NCI-H2227 treated with DMSO at 0.1 percent for 48 hours (cell line): ENCODE measurements at regions not wholly inside any gene's neighbourhood (a gene's known extent, or its start where the extent isn't known, plus 50 kb on each side); places are given as distances from the start of the nearest gene placed in this dataset.

ENCODE experiments used
- DNase-seq: peaks from one replicate; lab custom pipeline; 2025; lab: John Stamatoyannopoulos, UW

DNA sequence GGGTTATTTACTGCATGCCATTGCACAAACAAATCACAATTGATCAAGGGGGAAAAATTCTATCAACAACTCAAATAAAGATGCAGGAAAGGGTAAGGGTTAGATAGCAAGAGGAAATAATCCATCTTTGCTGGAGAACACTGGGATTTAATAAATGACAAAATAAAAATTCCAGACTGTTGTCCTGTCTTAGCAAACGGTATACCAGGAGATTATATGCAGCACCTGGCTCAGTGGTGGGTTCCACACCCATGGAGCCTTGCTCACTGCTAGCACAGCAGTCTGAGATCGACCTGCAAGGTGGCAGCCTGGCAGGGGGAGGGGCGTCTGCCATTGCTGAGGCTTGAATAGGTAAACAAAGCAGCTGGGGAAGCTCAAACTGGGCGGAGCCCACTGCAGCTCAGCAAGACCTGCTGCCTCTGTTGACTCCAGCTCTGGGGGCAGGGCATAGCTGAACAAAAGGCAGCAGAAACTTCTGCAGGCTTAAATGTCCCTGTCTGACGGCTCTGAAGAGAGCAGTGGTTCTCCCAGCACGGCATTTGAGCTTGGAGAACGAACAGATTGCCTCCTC is 296.5 kb upstream of the THSD7B start:
- DNase-seq: no peak

DNA sequence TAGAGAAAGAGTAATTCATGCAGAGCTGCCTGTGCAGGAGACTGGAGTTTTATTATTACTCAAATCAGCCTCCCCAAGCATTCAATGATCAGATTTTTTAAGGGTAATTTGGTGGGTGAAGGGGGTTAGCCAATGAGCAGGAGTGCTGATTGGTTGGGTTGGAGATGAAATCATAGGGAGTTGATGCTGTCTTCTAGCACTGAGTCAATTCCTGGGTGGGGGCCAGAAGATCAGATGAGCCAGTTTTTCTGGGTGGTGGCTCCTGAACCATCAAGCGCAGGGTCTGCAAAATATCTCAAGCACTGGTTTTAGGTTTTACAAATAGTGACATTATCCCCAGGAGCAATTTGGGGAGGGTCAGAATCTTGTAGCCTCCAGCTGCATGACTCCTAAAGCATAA is 312.8 kb upstream of the THSD7B start:
- DNase-seq: no peak

DNA sequence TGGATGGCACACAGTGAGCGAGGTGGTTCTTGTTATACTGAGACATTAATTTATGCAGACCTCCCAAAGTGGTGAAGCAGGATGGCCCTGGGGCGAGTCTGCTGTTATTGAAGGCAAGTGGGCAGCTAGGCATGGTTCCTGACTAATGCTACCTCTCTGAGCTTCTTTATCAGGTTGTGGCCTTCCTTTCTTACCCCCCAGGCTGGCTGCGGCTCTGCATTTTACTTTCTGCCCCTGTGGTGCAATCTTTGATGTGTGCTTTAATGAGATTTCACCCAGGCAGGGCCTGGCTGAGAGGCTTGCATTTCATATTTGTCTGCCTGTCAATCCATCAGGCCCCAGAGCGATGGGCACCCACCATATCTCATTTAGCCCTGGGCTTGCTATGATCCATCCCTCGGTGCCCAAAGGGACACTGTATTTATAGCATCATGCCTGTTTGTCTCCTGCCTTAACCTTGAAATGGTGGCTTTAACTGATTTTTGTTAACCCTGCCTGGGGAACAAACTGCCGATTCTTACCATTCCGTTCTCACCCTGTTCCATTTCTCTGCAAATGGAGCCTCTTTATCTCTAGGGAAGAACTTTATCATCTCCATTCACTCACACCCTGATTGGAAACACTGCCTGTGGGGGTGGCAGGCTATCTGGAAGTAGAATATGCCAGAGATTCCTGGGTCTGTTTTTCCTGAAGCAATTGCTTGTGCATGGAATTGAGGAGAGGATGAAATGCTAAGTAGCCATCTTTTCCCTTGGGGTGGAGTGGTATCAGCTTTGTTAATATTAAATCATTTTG is 316.2 kb upstream of the THSD7B start:
- DNase-seq: no peak

DNA sequence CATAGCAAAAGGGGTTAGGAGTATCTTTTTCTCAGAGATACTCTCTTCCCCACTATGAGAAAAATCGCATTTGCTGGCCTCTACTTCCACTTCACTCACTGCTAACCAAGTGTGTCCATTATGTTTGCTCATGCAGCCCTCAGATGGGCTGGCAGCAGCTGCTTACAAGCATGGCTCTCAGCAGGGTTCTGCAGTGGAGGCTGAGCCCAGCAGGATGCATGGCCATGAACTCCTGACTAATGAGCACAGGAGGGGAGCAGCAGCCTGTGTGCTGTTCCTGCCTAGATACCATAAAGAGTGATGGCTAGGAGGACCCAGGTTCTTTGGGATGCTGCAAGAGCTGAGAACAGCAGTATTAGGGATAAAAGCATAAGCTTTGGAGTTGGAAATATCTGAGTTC is 316.9 kb upstream of the THSD7B start:
- DNase-seq: peak; percentile 34

DNA sequence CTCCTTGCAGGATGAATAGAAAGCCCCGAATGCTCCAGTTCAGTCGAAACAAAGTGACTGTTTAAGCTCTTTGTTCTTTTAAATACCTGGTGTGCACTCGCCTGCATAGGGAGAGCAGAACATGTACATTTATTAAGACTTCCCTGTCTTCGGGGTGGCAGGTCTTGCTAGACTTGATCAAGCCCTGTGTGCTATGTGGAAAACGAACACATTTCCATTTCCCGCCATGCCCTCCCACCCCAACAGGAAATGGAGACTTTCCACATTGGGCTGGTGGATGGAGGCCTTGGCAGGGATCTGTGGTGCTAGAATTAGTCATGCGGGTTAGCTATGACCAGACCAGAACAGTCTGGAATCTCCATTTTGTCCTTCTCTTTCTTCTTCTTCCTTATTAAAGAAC is 321.0 kb upstream of the THSD7B start:
- DNase-seq: peak; percentile 72

DNA sequence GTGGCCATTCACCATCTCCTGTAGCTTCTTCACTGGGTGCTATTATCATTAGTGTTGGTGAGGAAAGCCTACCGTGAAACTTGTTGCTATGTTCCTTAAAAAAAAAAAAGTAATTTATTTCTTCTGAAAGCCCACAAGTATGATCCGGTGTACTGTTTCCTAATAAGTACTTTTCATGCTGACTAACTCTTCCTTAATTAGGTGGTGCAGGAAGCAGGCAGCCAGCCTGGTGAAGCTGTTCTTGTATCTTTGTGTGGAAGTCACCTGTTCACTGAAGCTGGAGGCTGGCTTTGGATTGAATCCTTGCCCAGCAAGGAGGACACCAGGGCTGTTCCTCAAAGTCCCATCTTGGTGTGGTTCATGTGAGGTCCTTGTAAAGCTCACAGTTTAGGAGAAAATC is 321.7 kb upstream of the THSD7B start:
- DNase-seq: no peak

DNA sequence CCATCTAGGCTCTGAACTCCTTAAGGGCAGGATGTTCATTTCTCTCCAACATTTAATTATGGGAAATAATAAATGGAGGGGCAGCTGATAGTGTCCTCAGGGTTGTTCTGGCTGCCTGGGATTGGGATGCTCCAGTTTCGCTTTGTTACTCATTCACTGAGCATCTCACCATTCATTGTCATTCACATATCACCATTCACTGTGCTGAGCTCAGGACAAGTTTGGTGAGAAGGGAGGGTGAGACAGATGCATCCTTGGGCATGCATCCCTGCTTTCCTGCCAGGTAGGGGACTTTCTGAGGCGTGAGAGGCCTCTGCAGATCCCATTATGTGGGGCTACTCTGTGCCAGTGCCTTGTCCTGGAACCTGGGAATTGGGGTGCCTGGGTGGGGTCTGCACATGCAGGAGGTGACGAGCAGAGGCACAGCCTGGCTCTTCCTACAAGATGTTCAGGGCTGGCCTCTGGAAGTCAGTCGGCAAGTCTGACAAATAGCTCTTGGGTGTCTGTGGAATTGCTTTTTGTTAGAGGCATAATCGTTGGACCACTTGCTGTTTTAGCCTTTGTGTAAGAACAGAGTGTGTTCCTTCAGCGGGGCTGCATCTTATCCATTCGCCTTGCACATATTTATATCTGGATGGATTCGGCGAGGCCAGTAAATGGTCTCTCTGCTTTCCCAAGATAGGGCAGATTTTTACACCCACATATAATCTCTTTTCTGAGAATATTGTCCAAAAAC is 323.2 kb upstream of the THSD7B start:
- peak; percentile 18 for DNase-seq

DNA sequence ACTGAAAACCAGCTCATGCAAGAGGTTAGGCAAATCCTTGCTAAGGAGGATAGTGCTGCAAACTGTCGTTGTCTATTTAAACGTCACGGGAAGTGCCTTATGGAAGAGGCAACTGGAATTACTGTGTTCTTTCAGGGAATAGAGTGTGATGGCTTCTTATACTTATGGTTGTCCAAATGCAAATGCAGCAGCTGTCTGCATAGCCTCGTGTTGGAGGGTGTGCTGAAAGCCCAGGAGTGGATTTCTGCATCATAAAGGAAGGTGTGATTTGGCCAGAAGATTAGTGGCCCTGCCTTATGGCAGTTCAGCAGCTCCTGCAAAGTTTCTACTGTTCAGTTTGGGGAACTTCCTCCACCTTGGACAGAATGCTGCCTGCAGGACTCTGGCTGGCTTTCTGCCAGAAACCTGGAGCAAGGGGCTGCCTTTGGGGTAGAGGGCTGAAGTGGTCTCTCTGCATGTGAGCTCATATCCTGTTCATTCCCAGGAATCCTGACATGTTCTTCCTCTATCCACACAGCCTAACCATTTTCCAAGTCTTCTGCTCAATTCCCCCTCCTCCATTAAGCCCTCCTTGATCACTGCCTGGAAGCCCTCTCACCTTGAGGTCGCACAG is 321.2 kb upstream of the CXCR4 start:
- DNase-seq: no peak

DNA sequence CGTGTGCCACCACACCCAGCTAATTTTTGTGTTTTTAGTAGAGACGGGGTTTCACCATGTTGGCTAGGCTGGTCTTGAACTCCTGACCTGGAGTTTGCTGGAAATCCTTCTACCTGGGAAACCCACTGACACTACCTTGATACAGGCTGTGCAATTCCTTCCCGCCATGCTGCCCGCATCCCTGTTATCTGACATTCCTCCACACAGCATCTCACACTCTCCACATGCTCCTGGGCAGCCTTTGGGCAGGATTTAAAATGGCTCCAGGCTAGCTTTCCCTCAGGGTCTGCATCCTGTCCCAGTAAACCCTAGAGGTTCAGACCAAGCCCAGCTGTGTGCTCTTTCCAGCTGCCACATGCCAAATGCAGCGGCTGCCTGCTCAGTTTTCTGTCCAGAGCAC is 319.5 kb upstream of the CXCR4 start:
- DNase-seq: no peak

DNA sequence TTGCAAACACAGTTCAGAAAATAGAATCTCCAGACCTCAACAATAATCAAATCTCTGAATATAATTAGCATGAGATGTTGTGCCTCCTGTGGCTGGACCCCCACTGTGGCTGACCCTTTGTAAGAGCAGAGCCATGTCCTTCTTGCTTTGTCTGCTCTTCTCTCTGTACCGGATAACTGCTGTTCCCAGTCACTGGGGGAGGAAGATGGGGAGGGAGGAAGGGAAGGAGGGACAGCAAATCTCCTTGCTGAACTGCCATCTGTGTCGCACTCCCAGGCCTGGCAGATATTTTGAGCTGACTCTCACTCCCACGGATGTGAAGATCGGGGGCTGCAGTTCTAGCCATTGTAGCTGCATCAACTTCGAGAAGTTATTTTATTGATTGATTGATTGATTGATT is 319.0 kb upstream of the CXCR4 start:
- DNase-seq: no peak

DNA sequence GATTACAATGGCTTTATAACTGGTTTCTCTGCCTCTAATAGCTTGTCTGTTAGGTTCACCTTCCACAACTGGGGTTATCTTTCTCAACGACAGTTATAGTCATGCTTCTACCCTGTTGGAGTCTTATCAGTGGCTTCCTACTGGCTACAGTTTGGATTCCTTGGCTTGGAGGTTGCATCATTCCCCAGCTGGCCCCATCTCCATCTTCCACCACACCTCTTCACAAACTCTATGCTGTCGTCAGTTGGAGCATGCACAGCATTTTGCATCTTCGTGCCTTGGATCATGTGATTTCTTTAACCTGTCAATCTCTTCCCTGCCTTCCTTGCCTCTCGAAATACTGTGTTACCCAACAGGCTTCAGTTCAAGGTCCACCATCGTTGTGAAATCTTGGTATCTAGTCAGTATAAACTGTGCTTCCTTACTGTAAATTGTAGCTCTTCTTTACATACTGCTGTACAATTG is 316.3 kb upstream of the CXCR4 start:
- no peak for DNase-seq

DNA sequence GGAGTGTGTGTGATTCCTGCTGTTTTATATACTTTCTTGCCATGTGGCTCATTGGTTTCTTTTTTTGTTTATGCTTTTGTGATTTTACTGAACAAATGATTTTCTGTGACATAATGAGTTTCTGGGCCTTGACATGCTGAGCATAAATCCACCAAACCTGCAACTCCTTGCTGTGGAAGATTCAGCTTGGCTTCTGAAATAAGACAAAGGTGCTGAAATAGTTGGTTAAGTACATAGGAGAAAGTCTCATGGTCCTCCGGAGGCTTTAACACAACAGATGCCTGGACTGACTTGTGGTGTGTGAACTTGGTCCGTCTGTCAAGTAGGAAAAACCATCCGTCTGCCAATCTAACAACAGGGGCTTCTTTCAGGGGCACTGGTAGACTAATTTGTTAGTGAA is 315.3 kb upstream of the CXCR4 start:
- DNase-seq: no peak

DNA sequence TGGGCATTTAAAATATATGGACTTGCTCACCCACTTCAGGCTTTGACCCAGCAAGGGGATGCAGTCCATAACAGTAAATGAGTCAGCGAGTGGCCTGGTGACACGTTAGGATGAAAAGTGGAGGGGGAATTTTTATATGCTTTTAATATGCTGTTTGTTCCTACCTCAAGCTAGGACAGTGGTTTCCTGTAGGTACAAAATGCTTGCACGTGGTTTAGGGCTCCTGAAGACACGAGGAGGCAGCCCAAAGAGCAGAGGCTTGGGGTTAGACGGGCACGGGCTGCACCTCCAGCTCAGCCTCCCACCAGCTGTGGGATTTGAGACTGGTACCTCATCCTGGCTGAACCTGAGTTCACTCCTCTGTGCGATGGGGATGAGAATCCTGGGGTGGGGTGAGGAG is 306.2 kb upstream of the CXCR4 start:
- no peak for DNase-seq

DNA sequence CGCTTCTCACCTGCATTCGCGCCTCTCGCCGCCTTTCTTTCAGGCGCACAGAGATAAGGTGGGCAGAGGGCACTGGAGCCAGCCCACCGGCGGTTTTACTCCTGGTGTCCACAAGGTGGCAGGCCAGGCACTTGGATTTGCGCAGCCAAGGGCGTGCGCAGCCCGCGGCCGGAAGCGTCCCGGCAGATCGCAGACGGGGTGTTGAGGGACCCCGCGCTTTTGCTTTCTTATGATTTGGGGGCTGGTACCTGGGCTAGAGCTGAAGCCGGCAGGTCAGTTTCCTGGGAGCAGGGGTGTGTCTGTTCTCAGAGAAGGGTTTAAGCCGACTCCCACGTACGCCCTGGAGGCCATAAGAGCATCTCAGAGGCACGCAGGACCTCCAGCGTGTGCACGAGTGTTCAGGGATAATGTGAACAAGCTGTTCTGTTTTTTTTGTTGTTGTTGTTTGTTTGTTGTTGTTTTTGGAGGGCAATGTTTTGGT is 305.6 kb upstream of the CXCR4 start:
- peak; percentile 95 for DNase-seq

DNA sequence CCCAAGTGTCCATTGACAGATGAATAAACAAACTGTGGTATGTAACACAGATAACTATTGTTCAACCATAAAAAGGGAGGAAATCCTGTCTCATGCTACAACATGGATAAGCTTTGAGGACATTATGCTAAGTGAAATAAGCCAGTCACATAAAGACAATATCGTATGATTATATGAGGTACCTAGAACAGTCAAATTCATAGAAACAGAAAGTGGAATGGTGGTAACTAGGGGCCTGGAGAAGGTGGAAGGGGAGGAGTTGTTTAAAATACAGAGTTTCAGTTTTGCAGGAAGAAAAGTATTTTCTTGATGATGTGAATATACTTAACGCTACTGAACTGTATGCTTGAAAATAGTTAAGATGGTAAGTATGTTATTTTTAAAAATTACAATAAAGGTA is 304.6 kb upstream of the CXCR4 start:
- DNase-seq: no peak

DNA sequence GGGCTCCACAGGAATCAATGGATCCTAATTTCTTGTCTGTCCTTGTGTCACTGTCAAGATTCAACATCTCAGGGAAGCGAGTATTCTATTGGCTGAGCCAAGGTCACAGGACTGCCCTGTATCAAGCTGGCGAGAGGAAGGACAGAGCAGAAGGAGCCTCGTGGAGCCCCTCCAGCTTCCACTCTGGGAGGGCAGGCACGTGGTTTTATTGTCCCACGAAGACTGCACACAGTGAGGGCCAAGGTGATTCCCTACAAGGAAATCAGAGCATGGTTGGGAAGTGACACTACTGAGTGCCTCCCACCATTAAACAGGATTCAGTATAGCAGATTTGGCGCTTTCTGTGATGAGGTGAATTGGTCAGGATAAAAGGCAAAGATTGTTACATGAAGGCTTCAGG is 302.4 kb upstream of the CXCR4 start:
- DNase-seq: no peak

DNA sequence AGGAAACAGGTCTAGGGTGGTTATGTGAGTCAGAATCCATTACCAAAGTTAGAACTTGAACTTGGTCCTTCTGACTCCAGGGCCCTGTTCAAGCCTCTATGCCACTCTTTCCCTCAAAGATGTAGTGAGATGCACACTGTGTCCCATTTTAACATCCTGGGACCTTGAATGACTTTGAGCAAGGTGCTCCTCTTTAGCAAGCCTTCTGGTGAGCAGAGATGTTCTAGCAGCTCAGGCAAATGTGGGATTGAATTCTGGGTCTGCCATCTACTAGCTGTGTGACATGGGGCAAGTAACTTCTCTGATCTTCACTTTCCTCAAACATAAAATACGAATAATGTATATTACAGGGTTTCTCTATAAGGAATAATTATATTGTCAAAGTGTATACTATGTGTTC is 294.0 kb upstream of the CXCR4 start:
- no peak for DNase-seq

DNA sequence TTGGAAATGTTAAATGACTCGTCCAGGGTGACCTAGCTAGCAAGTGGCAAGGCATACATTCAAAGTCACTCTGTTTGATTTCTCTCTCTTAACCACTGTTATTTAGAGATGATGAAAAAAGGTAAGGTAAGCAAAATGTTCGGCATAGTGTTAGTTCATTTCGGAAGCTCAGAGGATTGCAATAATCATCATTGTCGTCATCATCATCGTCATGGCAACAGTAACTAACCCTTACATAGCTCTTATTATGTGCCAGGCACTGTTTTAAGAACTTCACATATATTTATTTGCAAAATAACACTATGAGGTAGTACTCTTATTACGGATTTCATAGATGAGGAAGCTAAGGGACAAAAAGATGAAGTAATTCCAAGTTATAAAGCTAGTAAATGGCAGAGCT is 292.7 kb upstream of the CXCR4 start:
- DNase-seq: no peak

DNA sequence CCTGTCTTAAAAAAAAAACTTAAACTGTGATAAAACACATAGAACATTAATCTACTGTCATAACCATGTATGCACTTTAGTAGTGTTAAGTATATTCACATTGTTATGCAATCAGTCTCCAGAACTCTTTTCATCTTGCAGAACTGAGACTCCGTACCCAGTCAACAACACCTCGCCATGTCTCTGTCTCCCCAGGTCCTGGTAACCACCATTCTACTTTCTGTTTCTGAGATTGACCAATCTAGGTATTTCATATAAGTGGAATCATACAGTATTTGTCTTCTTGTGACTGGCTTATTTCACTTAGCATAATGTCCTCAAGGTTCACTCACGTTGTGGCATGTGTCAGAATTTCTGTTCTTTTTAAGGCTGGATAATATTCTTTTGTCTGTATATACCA is 290.8 kb upstream of the CXCR4 start:
- no peak for DNase-seq

DNA sequence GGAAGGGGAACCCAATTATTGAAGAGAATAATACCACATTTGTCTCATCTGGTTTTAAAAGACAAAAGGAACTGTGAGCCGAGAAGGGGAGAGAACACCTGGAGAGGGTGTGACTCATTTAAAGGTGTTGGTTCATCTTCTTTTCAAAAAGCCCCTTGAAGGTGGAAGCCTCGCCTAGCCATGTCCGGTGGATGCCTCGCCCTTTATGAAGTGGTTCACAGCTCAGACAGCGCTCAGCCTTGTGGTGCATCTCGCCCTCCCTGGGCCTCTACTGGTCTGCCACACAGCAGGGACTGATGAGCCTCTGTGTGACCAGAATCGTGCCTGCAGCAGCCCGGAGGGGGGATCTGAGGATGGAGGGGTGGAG is 290.0 kb upstream of the CXCR4 start:
- DNase-seq: no peak

DNA sequence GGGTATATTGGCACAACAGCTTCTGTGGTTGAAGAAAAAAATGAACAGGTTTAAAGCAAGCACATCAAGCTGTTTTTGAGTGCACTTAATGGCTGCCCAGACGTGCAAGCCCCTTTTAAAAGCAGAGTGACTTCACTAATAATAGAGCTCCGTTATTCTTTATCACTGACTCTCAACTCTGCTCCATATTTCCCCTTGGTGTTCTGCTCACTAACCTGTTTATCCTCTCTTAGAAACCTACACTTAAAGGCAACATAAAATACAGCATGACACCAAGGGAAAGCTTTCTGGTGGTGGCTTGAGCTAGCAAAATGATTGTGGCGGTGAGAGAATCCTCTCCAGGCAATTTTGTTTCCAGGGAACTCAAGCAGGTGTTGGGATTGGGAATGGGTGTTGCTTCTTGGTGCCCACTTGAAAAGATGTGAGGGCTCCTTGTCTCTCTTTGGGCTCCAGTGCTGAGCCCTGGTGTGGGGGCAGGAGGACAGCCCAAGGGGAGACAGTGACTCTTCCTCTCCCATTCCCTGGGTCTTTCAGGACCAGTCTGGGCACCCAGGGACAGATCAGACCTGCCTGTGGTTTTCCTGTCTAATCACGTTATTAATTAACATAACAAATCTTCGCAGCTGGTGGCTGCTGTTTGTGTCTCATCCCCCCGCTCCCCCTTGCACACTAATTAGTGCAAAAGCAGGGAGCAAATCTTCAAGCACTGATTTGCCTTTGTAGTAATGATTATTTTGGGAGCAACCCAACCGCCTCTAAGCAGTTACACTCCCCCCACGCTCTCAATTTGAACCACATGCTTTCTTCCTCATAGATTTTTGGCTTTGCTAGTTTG is 289.4 kb upstream of the CXCR4 start:
- DNase-seq: peak; percentile 82

DNA sequence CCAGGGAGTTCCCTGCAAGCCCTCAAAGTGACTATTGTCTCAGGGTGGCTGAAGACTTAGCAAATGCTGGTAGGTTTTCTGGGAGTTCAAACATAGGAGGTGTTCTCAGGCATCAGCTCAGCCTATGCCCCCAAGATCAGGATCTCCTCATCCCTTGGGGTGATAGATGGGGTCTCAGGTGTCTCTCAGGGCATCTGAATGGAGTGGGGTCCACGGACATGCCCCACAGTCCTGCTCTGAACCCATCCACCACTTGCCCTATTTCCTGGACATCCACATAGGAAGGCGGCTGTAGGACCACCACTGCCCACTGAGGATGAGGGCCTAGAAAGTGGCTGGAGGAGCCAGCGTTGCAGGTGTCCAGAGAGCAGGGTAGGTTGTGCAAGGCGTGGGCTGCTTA is 287.0 kb upstream of the CXCR4 start:
- DNase-seq: no peak
